Heart left ventricle (tissue), 13 donors: ENCODE measurements at regions not wholly inside any gene's neighbourhood (a gene's known extent, or its start where the extent isn't known, plus 50 kb on each side); places are given as distances from the start of the nearest gene placed in this dataset.

Experiments
- POLR2A ChIP-seq, 2 donors: fragments of 450-650 bp; IDR thresholded peaks; one replicate each; pipeline ENCODE4 v1.6.1; 2017; ENCODE audit warnings: antibody characterized with exemption in 2 of 2, mild to moderate bottlenecking in 2 of 2, moderate library complexity in 2 of 2
- TF ChIP-seq, protein P1 (sequence below), 12 donors: fragments of 200-600 bp; sonication (generic) in 4 of 12; IDR thresholded peaks; one replicate each; pipeline versions ENCODE4 v1.5.0 to v1.8.0; 2018 to 2022; ENCODE audit warnings: antibody characterized with exemption in 12 of 12, mild to moderate bottlenecking in 5 of 12
- donor health status: ischemic (EF 13 %, LVEDD 7.1; RV severe dilation, severe dysfunction).
- donor health status: DM: no; HTN: yes; CAD: no.
- donor health status: DM: no; HTN: no; CAD: no.
- donor health status: ischemic (EF 25% LVEDD 6.9; RV normal size, moderate dysfunction).
- donor health status: ischemic (EF 25% LVEDD 5.7; RV mildly dilated, moderate dysfunction).
- donor health status: ischemic (EF 35%, LVEDD 5.7; RV mildly dilated, moderate dysfunction).
- donor health status: nonischemic (EF 11% LVEDD 7.7; RV severe dilation, severe dysfunction).
- donor health status: DM: yes; HTN: yes; CAD: no.
- donor health status: PGD.
- donor health status: ischemic (EF 29% LVEDD 5.4; RV normal size, mild dysfunction).
- donor health status: nonischemic (EF 23%, LVEDD 6.1; RV moderate dilation, normal function).

DNA sequence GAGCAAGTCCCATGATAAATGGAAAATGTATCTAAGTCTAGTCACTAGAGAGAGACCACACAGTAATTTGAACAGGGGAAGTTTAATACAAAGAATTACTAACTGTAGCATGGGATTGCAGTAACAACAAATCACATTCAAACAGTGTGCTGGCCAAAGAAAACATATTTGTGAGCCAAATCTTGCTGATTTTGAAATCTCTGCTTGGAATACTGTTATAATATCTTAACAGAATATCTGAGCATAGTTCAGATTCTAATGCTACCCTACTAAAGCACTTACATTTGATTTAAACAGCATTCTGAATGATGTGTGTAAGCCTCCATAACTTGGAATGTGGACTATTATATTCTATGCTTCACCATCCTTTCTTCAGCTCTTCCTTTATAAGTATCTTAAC, 270.0 kb upstream of the BRINP3 start:
- no peak for TF ChIP-seq POLR2A (IDR thresholded peaks at IDR 0.05)
- TF ChIP-seq, protein P1, sequence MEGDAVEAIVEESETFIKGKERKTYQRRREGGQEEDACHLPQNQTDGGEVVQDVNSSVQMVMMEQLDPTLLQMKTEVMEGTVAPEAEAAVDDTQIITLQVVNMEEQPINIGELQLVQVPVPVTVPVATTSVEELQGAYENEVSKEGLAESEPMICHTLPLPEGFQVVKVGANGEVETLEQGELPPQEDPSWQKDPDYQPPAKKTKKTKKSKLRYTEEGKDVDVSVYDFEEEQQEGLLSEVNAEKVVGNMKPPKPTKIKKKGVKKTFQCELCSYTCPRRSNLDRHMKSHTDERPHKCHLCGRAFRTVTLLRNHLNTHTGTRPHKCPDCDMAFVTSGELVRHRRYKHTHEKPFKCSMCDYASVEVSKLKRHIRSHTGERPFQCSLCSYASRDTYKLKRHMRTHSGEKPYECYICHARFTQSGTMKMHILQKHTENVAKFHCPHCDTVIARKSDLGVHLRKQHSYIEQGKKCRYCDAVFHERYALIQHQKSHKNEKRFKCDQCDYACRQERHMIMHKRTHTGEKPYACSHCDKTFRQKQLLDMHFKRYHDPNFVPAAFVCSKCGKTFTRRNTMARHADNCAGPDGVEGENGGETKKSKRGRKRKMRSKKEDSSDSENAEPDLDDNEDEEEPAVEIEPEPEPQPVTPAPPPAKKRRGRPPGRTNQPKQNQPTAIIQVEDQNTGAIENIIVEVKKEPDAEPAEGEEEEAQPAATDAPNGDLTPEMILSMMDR (IDR thresholded peaks at IDR 0.05), result no peak
